ENCODE measurements at regions not wholly inside any gene's neighbourhood (a gene's known extent, or its start where the extent isn't known, plus 50 kb on each side); places are given as distances from the start of the nearest gene placed in this dataset.

DNA sequence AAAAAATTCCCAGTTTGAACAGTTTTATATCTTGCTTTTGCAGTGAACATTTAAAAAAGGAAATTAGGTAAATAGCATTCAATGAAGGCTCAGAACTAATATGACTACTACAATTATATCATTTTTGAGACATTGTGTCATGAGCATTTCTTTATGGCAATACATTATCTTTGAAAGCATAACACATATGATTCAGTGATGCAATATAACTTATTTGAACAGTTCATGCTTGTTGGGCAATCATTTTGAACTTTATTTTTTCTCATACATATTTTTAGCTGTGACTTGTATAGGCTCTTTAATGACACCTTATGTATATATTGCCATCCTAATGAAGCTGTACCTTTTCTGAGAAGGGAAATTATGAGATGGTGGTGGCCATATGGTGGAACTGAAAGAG lies 828.6 kb upstream of the NR2F2 start:
- no peak overlapping the region for H3K4me3 Mint-ChIP-seq
- no peaks in the 10 kb centered on the region for H3K27me3 Mint-ChIP-seq
- no peak overlapping the region for H3K27ac Mint-ChIP-seq
- peaks cover 16% of the 10 kb centered on the region for H3K4me1 Mint-ChIP-seq
- H3K9me3 Mint-ChIP-seq: no peaks in the 10 kb centered on the region
- no peaks in the 10 kb centered on the region for H3K36me3 Mint-ChIP-seq

DNA sequence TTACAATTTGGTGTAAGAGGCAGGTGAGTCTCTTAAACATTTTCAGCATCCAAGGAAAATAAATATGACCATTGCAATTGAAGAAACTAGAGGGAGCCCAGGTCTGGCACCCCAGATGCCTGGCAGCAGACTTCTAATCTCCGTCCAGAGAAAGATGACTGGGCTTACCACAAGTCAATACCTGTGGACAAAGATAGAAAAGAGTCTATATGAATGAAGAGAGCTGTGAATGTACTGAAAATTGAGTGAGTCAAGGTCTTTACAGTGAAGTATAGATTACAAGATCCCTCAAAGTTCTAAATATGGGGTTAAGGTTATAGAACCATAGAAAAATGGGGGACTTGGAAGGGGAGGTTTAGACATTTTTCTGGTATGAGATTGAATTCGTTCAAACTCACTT lies 827.4 kb upstream of the NR2F2 start:
- Mint-ChIP-seq H3K27ac (no peak overlapping the region), H3K4me1 (peaks cover 16% of the 10 kb centered on the region), H3K9me3 (no peaks in the 10 kb centered on the region), H3K36me3 (no peaks in the 10 kb centered on the region), H3K27me3 (no peaks in the 10 kb centered on the region), H3K4me3 (no peak overlapping the region)

DNA sequence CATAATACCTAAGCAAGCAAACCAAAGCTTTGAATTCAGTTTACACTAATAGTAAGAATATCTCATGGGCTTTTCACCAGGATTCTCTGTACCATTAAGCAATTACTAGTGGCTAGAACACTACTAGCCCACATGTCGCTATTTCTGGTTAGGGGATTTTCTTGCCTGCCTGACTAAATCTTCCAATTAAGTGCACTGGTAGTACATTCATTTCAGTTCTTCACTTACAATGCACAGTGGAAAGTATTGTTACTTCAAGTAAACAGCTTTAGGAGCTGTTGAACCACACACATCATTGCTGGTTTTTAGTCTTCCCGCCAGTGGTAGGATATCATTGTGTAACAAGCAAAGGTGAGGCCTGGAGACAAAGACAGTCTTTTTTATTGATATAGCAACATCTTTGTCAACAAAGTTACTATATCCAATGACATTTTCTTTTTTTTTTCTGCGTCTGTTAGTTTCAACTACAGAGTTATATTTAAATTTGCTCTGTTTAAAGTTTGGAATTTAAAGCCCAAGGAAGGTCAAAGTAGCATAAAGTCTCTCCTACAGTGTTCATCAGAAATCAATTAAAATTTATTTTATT lies 826.8 kb upstream of the NR2F2 start:
- no peak overlapping the region for H3K27ac Mint-ChIP-seq
- H3K4me1 Mint-ChIP-seq: peaks cover 11% of the 10 kb centered on the region
- no peak overlapping the region for H3K4me3 Mint-ChIP-seq
- H3K27me3 Mint-ChIP-seq: no peaks in the 10 kb centered on the region
- H3K9me3 Mint-ChIP-seq: no peaks in the 10 kb centered on the region
- H3K36me3 Mint-ChIP-seq: no peaks in the 10 kb centered on the region

DNA sequence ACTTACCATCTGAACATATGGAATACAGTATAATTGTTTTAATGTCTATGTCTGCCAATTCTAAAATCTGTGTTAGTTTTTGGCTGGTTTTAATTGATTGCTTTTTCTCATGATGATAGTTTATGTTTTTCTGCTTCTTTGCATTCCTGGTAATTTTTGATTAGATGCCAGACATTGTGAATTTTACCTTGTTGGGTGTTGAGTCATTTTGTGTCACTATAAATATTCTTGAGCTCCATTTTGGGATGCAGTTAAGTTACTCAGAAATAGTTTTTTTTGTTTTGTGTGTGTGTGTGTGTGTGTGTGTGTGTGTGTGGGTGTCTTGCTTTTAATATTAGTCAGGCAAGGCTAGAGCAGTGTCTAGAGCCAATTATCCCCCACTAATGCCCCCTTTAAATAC lies 818.8 kb upstream of the NR2F2 start:
- peaks cover 5% of the 10 kb centered on the region for H3K9me3 Mint-ChIP-seq
- no peak overlapping the region for H3K4me3 Mint-ChIP-seq
- H3K36me3 Mint-ChIP-seq: peaks cover 3% of the 10 kb centered on the region
- no peaks in the 10 kb centered on the region for H3K4me1 Mint-ChIP-seq
- peaks cover 5% of the 10 kb centered on the region for H3K27me3 Mint-ChIP-seq
- no peak overlapping the region for H3K27ac Mint-ChIP-seq

DNA sequence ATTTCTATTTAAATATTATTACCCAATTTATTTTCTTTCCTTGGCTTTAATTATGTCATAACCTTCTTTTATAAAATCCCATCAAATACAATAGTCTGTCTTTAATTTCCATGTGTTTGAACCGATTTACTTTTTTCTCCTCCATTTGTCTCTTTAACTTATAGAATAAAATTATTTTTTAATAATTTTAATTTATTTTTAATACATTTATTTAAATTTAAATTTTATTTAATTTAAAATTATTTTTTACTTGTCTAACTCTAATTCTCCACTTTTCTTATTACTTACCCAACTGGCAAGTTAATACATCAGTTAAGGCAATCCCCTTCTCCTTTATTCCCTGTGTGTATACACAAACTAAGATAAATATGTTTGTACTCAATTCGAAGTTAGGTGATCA lies 817.6 kb upstream of the NR2F2 start:
- Mint-ChIP-seq H3K4me1 (no peaks in the 10 kb centered on the region), H3K9me3 (peaks cover 5% of the 10 kb centered on the region), H3K27ac (no peak overlapping the region)

DNA sequence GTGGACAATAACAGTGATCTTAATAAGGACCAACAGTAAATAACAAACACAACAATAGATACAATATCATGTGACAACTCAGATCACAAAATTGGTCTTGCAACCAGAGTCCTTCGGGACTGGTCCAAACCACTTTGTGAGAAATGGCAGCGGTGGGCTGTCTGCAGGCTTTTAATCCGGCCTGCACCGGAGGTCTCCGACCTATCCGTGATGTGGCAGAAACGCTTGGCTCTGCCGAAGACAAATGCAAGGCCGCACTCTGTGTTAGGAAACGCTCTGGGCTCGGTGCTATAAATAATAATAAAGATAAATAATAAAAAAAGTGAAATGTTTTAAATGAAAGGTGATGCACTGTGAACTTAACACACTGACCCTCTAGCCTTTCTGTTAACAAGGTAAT lies 810.6 kb upstream of the NR2F2 start:
- Mint-ChIP-seq H3K4me3 (no peak overlapping the region), H3K4me1 (no peaks in the 10 kb centered on the region), H3K27ac (no peak overlapping the region), H3K36me3 (no peaks in the 10 kb centered on the region), H3K27me3 (peaks cover 7% of the 10 kb centered on the region), H3K9me3 (no peaks in the 10 kb centered on the region)

More for the DNA sequence above, 817.6 kb upstream of the NR2F2 start:
- Mint-ChIP-seq H3K27me3 (peaks cover 5% of the 10 kb centered on the region), H3K4me3 (no peak overlapping the region), H3K36me3 (peaks cover 3% of the 10 kb centered on the region)

DNA sequence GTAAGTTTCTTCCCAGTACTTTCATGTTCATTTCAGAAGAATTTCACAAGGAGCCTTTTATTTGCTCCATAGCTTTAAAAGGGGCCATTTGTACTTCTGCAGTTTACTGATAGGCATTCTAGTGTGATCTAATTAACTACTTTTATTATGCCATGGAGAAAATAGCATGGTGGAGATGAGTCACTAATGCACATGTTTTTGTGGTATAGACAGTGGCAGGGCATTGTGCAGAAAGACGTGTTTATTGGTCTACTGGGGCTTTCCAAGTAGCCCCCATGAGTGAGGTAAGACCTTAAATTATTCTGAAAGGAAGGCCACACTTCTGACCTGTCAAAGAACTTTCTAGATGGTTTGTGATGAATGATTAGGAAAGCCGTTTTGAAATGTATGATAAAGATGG lies 810.0 kb upstream of the NR2F2 start:
- H3K27ac Mint-ChIP-seq: no peak overlapping the region
- peaks cover 7% of the 10 kb centered on the region for H3K27me3 Mint-ChIP-seq
- H3K4me1 Mint-ChIP-seq: no peaks in the 10 kb centered on the region
- H3K4me3 Mint-ChIP-seq: no peak overlapping the region
- H3K9me3 Mint-ChIP-seq: no peaks in the 10 kb centered on the region
- no peaks in the 10 kb centered on the region for H3K36me3 Mint-ChIP-seq

DNA sequence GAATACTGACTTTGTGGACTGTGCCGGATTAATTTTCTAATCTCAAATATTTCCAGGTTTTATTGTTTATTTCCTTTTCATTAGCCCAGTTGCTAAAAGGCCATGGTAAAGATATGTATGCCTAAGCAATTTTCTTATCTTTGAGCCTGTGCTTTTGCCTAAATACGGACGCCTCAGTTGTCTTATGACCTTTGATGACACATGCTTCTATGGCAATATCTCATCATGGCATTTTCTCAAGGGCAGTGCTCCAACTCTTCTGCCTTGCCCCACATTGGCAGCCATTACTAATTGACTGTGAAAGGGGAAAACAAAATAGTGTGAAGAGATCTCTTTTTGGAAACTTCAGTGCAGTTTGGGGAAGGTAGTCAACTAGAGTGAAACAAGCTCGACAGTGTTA lies 809.6 kb upstream of the NR2F2 start:
- Mint-ChIP-seq H3K4me1 (no peaks in the 10 kb centered on the region), H3K27ac (no peak overlapping the region), H3K27me3 (peaks cover 4% of the 10 kb centered on the region), H3K4me3 (no peak overlapping the region), H3K36me3 (no peaks in the 10 kb centered on the region), H3K9me3 (no peaks in the 10 kb centered on the region)

DNA sequence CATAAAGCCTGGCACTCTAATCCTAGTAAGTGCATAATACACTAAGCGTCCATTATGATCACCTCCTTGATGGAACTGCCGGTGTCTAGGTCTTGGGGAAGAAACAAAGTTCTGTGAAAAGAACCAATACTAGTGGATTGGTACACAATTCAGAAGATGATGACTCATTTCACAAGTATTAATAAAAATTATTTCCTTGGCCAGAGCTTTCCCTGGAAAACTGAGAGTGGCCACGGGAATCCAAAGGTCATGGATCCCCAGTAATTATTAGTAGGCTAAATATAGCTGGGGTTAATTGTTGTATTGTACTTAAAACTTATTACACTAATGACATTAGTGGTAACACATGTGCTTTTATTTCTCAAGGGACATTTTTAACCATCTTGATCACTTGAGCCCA lies 808.0 kb upstream of the NR2F2 start:
- Mint-ChIP-seq H3K36me3 (no peaks in the 10 kb centered on the region), H3K9me3 (peaks cover 8% of the 10 kb centered on the region), H3K27ac (no peak overlapping the region), H3K27me3 (peaks cover 2% of the 10 kb centered on the region), H3K4me1 (no peaks in the 10 kb centered on the region), H3K4me3 (no peak overlapping the region)

DNA sequence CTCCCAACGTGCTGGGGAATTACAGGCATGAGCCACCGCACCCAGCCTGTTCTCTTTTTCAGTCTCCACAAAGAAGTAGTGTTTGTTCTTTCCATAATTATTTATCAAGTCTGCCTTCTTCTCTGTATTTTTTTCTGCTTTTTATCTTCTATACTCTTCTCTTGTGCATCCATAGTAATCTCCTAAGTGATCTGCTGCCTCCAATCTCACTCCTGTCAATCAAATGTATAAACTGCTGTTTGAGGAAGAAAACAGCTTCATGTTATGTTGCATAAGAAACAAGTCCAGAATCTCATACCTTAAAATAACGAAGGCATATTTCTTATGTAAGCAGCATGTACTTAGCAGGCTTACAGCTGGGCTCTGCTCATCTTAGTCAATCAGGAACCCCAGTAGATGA lies 801.6 kb upstream of the NR2F2 start:
- Mint-ChIP-seq H3K36me3 (peaks cover 3% of the 10 kb centered on the region), H3K4me3 (no peak overlapping the region), H3K4me1 (no peaks in the 10 kb centered on the region), H3K27me3 (no peaks in the 10 kb centered on the region), H3K27ac (no peak overlapping the region), H3K9me3 (peaks cover 17% of the 10 kb centered on the region)

DNA sequence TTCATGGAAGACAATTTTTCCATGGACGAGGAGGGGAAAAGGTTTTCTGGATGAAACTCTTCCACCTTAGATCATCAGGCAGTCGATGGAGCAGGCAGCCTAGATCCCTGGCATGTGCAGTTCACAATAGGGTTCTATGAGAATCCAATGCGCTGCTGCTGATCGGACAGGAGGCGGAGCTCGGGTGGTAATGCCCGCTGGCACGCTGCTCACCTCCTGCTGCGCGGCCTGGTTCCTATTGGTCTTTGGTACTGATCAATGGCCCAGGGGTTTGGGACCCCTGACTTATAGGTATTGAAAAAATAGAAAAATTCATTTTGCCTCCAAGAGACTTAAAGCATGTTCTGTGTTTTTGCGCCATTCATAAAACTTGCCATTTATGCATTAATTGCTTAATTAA lies 793.9 kb upstream of the NR2F2 start:
- Mint-ChIP-seq H3K4me3 (no peak overlapping the region), H3K9me3 (no peaks in the 10 kb centered on the region), H3K27me3 (peaks cover 2% of the 10 kb centered on the region), H3K27ac (no peak overlapping the region), H3K4me1 (no peaks in the 10 kb centered on the region), H3K36me3 (no peaks in the 10 kb centered on the region)

DNA sequence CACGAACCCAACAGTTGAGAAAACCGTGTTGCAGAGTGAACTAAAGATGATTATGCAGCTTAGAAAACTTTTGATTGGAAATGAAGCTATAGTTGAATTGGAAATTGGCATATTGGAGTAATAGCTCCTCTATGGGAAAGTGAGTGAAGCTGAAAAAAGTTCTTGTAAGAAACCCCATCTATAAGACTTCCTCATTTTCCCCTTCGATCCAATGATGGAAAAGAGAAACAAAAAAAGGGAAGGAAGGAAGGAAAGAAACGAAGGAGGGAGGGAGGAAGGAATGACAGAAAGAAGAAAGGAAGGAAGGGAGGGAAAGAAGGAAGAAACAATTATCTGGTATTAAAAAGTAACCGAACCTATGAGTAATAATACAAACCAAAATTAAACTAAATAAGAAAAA lies 791.8 kb upstream of the NR2F2 start:
- no peak overlapping the region for H3K4me3 Mint-ChIP-seq
- H3K27me3 Mint-ChIP-seq: peaks cover 2% of the 10 kb centered on the region
- H3K4me1 Mint-ChIP-seq: no peaks in the 10 kb centered on the region
- no peaks in the 10 kb centered on the region for H3K9me3 Mint-ChIP-seq
- H3K27ac Mint-ChIP-seq: no peak overlapping the region
- no peaks in the 10 kb centered on the region for H3K36me3 Mint-ChIP-seq

DNA sequence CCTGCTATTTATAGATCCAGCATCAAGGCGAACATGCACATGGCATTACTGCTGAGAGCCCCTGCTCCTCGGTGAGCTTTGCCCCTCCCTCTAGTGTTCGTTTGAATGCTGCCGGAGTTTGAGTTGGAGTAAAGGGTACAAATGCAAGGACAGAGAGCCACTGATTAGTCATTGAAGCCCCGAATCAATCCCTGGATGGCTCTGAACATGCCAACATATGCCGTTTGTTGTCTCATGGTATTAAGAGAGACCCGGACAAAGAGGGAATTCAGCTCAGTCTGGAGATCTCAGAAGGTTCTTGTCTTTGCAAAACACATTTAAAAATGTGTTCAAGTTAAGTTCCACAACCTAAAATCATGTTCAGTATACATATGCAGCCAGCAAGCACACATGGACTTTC lies 789.2 kb upstream of the NR2F2 start:
- Mint-ChIP-seq H3K27ac (no peak overlapping the region), H3K4me3 (no peak overlapping the region), H3K9me3 (no peaks in the 10 kb centered on the region), H3K36me3 (no peaks in the 10 kb centered on the region), H3K4me1 (no peaks in the 10 kb centered on the region), H3K27me3 (peaks cover 2% of the 10 kb centered on the region)

DNA sequence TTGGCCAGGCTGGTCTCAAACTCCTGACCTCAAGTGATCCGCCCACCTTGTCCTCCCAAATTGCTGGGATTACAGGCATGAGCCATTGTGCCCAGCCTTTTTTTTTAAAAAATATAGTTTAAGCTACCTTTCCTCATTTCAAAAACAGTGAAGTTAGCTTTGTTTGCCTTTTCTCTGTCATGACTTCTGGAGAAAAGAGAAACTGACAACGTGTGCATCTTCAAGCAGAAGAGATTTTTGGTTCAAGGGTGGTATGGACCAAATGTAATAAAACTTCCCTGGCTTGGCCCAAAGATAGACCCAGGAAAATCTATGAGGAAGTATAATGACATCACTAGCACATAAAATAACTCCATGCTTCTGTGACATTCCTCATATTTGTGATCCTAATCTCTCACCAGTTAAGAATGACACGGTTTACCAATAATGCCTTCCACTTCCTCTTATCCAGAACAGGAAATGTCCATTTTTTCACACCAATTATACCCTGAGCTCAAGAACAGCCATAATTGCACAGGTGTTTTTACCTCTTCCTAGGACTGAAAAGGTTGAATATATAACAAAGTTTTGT lies 781.2 kb upstream of the NR2F2 start:
- H3K4me1 Mint-ChIP-seq: no peaks in the 10 kb centered on the region
- no peak overlapping the region for H3K4me3 Mint-ChIP-seq
- peaks cover 15% of the 10 kb centered on the region for H3K27me3 Mint-ChIP-seq
- no peak overlapping the region for H3K27ac Mint-ChIP-seq
- H3K36me3 Mint-ChIP-seq: no peaks in the 10 kb centered on the region
- H3K9me3 Mint-ChIP-seq: no peaks in the 10 kb centered on the region

DNA sequence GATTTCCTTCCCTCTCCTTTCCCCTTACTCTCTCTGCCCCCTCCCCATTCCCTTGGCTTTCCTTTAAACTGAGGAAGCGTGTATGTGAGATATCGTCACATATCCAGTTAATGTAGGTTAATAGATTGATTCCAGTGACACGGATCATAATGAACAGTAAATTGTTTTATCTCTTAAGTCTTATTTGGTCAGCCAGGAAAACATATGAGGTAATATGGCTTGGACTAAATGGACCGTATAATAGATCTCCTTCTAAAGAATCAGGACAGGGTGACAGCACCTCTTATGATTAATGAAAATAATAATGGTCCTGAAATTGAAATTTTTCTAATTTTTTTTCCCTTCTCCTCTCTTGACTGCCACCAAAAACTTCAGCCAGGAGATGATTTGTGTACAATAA lies 779.8 kb upstream of the NR2F2 start:
- Mint-ChIP-seq H3K27me3 (peaks cover 20% of the 10 kb centered on the region), H3K36me3 (no peaks in the 10 kb centered on the region), H3K4me3 (no peak overlapping the region), H3K27ac (no peak overlapping the region), H3K4me1 (no peaks in the 10 kb centered on the region), H3K9me3 (no peaks in the 10 kb centered on the region)

DNA sequence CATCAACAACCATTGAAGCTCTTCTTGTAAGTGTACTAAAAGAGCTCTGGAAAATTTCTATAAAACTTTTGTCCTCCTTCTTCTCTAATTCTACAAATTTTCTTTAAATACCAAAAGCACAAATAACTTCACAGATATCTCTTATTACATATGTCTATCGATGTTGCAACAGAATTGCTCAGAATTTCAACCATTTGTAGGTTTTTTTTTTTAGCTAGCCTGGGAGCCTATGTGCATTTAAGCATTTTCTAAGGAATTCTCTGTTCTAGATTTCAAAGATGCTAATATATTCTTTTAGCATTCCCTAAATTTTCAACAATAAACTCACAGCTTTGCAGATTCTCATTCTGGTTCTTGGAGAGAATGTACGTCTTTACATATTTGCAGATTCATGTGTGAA lies 774.3 kb upstream of the NR2F2 start:
- Mint-ChIP-seq H3K27me3 (peaks cover 32% of the 10 kb centered on the region), H3K36me3 (no peaks in the 10 kb centered on the region), H3K27ac (no peak overlapping the region), H3K4me1 (no peaks in the 10 kb centered on the region), H3K9me3 (no peaks in the 10 kb centered on the region), H3K4me3 (no peak overlapping the region)

DNA sequence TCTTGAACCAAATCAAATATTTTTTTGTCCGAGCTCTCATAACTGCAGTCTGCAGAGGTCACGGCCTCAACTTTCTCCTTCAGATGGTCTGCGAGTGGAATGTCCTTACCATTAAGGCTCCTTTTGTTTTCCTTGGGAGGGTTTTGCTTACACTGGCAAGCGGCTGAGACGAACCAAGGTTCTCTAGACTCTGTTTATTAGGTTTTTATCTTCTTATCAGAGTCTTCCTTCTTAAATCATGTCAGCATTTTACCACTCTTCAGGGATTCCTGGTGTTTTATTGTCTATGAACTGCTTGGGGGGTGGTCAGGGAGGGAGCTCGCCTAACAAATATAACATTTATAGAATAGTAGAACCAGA lies 773.7 kb upstream of the NR2F2 start:
- no peaks in the 10 kb centered on the region for H3K9me3 Mint-ChIP-seq
- no peak overlapping the region for H3K27ac Mint-ChIP-seq
- no peak overlapping the region for H3K4me3 Mint-ChIP-seq
- no peaks in the 10 kb centered on the region for H3K36me3 Mint-ChIP-seq
- no peaks in the 10 kb centered on the region for H3K4me1 Mint-ChIP-seq
- H3K27me3 Mint-ChIP-seq: peaks cover 30% of the 10 kb centered on the region
